Neural crest cell (in vitro differentiated cells): ENCODE measurements at regions not wholly inside any gene's neighbourhood (a gene's known extent, or its start where the extent isn't known, plus 50 kb on each side); places are given as distances from the start of the nearest gene placed in this dataset.

ENCODE experiments used
- DNase-seq: peaks from one replicate; pipeline ENCODE4 v3.0.0; 2021; ENCODE audit warnings: low read depth, mixed read lengths, low spot score
- H3K27ac Mint-ChIP-seq: one replicate; pipeline ENCODE4 v1.8.0; 2021; ENCODE audit warnings: mild to moderate bottlenecking, mixed read lengths; ENCODE audit not compliant: unreplicated experiment
- H3K27me3 Mint-ChIP-seq: 2 replicates; pipeline ENCODE4 v1.8.0; 2021; ENCODE audit warnings: low read depth, mild to moderate bottlenecking, mixed read lengths
- H3K36me3 Mint-ChIP-seq: 2 replicates; pipeline ENCODE4 v1.8.0; 2021; ENCODE audit warnings: low read depth, mild to moderate bottlenecking, mixed read lengths
- H3K4me1 Mint-ChIP-seq: 2 replicates; pipeline ENCODE4 v1.8.0; 2021; ENCODE audit warnings: mixed read lengths
- H3K4me3 Mint-ChIP-seq: one replicate; pipeline ENCODE4 v1.8.0; 2021; ENCODE audit warnings: mild to moderate bottlenecking, mixed read lengths
- H3K9me3 Mint-ChIP-seq: 2 replicates; pipeline ENCODE4 v1.8.0; 2021; ENCODE audit warnings: mixed read lengths
- TF ChIP-seq, protein P1 (sequence below): fragments of 200-600 bp; sonication (generic); conservative IDR thresholded peaks from 2 replicates; pipeline ENCODE4 v1.5.0; 2021; ENCODE audit warnings: antibody characterized with exemption, mild to moderate bottlenecking

DNA sequence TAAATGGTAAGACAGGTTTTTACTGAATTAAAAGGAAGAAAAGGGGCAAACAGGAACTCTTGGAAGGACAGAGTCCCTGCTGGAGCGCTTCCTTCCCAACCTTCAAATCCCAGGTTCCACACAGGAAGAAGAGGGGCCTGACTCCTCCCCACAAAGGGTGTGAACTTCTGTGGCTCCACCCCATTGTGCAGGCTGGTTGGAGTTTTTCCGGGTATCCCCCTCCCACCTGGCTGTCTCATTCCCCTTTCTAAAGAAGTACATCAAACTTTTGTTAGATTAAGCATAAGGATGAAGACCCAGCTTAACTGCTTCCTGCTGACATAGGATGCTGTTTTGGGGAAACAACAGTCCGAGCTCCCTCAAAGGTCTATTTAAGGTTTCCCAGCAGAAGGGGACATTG, 187.7 kb downstream of the FCRL5 start:
- no peak for DNase-seq
- H3K27me3 Mint-ChIP-seq: peaks cover 5% of the 10 kb centered on the region
- TF ChIP-seq, protein P1, sequence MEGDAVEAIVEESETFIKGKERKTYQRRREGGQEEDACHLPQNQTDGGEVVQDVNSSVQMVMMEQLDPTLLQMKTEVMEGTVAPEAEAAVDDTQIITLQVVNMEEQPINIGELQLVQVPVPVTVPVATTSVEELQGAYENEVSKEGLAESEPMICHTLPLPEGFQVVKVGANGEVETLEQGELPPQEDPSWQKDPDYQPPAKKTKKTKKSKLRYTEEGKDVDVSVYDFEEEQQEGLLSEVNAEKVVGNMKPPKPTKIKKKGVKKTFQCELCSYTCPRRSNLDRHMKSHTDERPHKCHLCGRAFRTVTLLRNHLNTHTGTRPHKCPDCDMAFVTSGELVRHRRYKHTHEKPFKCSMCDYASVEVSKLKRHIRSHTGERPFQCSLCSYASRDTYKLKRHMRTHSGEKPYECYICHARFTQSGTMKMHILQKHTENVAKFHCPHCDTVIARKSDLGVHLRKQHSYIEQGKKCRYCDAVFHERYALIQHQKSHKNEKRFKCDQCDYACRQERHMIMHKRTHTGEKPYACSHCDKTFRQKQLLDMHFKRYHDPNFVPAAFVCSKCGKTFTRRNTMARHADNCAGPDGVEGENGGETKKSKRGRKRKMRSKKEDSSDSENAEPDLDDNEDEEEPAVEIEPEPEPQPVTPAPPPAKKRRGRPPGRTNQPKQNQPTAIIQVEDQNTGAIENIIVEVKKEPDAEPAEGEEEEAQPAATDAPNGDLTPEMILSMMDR: no peak
- H3K27ac Mint-ChIP-seq: no peak overlapping the region
- H3K4me1 Mint-ChIP-seq: no peaks in the 10 kb centered on the region
- no peak overlapping the region for H3K4me3 Mint-ChIP-seq
- H3K9me3 Mint-ChIP-seq: no peaks in the 10 kb centered on the region
- H3K36me3 Mint-ChIP-seq: no peaks in the 10 kb centered on the region

DNA sequence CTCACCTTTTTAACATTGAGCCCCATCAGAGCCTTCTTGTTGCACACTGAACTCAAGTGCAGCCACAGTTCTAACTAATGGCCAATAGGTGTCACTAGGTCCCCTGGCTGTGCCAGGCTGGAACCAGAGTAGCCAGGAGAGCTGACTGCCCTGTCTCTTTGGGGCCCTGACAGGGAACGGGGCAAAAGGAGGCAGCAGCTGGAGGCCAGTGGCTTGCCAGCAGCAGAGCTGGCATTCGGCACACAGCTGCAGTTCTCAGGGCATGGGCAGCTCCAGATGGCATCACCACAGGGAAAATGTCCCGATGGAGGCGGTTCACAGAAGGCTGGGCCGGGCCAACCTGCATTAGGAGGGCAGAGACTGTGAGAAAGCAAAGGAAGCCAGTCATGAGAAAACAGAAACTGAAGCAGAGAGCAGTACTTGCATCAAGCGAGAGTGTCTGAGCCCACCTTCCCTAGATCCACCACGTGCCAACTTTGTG, 188.6 kb downstream of the FCRL5 start:
- Mint-ChIP-seq H3K4me1 (no peaks in the 10 kb centered on the region), H3K27me3 (peaks cover 5% of the 10 kb centered on the region), H3K27ac (no peak overlapping the region)

DNA sequence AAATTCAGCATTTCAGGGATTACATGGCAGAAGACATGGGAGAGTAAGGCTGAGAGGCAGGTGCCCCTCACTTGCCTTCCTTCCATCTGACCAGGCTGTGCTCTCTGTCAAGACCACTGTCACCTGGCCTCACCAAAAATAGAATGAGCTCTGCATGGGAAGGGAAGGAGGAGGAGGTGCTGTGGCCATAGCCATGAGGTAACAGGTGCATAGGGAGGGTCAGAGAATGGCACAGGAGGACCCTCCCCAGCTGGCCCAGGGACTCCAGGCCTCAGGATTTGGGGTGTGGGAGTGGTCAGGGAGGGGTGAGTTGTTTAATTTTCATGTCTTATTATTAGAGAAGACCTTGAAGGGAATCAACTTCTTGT, 192.3 kb downstream of the FCRL5 start:
- Mint-ChIP-seq H3K4me1 (no peaks in the 10 kb centered on the region), H3K36me3 (no peaks in the 10 kb centered on the region), H3K27ac (no peak overlapping the region), H3K27me3 (peaks cover 10% of the 10 kb centered on the region), H3K9me3 (no peaks in the 10 kb centered on the region), H3K4me3 (no peak overlapping the region)
- TF ChIP-seq, protein P1: no peak
- no peak for DNase-seq

More for the DNA sequence above, 188.6 kb downstream of the FCRL5 start:
- no peaks in the 10 kb centered on the region for H3K9me3 Mint-ChIP-seq
- TF ChIP-seq, protein P1: peak; percentile 62
- no peaks in the 10 kb centered on the region for H3K36me3 Mint-ChIP-seq
- DNase-seq: no peak
- no peak overlapping the region for H3K4me3 Mint-ChIP-seq

DNA sequence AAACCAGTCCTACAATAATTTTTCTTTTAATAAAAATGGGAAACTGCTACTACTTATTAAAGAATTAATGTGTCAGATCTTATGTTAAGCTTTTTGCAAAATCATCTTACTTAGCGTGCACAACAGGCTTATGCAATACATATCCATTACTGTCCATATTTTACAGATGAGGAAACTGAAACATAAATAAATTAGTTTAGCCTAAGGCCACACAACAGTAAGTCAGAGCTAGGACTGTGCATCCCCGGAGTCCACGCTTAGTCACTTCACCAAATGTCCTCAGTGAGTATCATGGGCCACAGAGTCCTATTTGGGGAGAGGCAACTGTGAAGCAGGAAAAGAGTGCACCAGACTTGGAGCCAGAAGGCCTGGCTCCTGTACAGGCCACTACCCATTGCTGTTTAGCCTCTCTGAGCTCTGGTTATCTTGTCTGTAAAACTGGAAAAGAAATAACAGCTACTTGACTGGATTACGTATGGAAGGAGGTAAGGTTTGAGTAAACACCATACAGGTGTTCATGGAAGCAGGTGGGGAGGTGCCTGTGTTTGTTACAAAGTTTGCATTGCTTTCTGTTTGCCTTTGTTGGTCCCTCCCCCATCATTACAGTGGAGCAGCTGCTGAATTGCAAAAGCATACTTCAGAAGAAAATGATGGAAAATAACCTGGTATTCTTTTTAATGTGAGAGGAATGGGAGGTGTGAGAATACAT, 192.8 kb downstream of the FCRL5 start:
- H3K36me3 Mint-ChIP-seq: no peaks in the 10 kb centered on the region
- peaks cover 10% of the 10 kb centered on the region for H3K27me3 Mint-ChIP-seq
- H3K4me3 Mint-ChIP-seq: no peak overlapping the region
- H3K4me1 Mint-ChIP-seq: no peaks in the 10 kb centered on the region
- TF ChIP-seq, protein P1: no peak
- no peaks in the 10 kb centered on the region for H3K9me3 Mint-ChIP-seq
- no peak for DNase-seq
- H3K27ac Mint-ChIP-seq: no peak overlapping the region

DNA sequence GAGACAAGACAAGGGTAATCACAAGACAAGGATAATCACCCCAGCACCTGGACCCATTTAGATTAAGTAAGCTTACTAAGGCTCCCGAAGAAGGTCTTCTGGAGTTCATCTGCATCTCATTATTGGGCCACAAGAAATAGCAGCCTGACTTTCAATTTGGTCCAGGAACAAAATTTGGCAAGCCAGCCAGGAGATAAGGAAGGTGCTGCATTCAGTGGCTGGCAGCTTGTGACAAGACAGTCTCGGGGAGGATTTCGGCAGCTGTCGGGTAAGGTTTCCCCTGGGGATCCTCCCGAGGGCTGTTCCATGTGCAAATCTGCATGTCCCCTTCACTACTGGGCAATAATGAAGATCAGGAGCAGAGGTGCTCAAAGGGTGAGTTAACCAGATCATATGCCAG, 195.2 kb downstream of the FCRL5 start:
- DNase-seq: no peak
- Mint-ChIP-seq H3K4me3 (no peak overlapping the region), H3K4me1 (no peaks in the 10 kb centered on the region), H3K9me3 (no peaks in the 10 kb centered on the region), H3K36me3 (no peaks in the 10 kb centered on the region), H3K27me3 (peaks cover 10% of the 10 kb centered on the region), H3K27ac (no peak overlapping the region)
- TF ChIP-seq, protein P1: no peak
